OCI-LY1 (cell line): ENCODE measurements at regions not wholly inside any gene's neighbourhood (a gene's known extent, or its start where the extent isn't known, plus 50 kb on each side); places are given as distances from the start of the nearest gene placed in this dataset.

Source experiments
- CTCF ChIP-seq: fragments of 200-600 bp; sonication (generic), shearing (Covaris generic); IDR thresholded peaks from 2 replicates; pipeline ENCODE4 v1.5.1; 2017; ENCODE audit warnings: mild to moderate bottlenecking, antibody characterized with exemption, low read length, moderate library complexity, mixed read lengths
- EZH2 ChIP-seq: fragments of 200-600 bp; sonication (generic), shearing (Covaris generic); IDR thresholded peaks from 2 replicates; pipeline ENCODE4 v1.8.0; 2017; ENCODE audit warnings: borderline replicate concordance, mixed run types, mild to moderate bottlenecking, antibody characterized with exemption, low read length, moderate library complexity, mixed read lengths

GRCh38 chr11:70509476-70509875 is 111.1 kb downstream of the CTTN start:
- TF ChIP-seq CTCF (no peak), EZH2 (no peak)
